HUES64 (cell line): ENCODE measurements at regions not wholly inside any gene's neighbourhood (a gene's known extent, or its start where the extent isn't known, plus 50 kb on each side); places are given as distances from the start of the nearest gene placed in this dataset.

ENCODE experiments used
- H3K27ac ChIP-seq: 2 replicates; pipeline ENCODE4 v1.7.0; 2013; ENCODE audit warnings: low read depth, low read length, inconsistent platforms
- H3K27me3 ChIP-seq: 2 replicates; pipeline ENCODE4 v1.6.1; 2013; ENCODE audit warnings: mild to moderate bottlenecking, low read length; ENCODE audit not compliant: insufficient read depth
- H3K36me3 ChIP-seq: 2 replicates; pipeline ENCODE4 v1.6.1; 2013; ENCODE audit warnings: mild to moderate bottlenecking, low read length; ENCODE audit not compliant: insufficient read depth
- H3K4me1 ChIP-seq: 2 replicates; pipeline ENCODE4 v1.6.1; 2013; ENCODE audit warnings: mild to moderate bottlenecking, low read length, moderate library complexity; ENCODE audit not compliant: insufficient read depth
- H3K4me3 ChIP-seq: 2 replicates; pipeline ENCODE4 v1.5.1; 2013; ENCODE audit warnings: mild to moderate bottlenecking, low read length, moderate library complexity
- H3K9ac ChIP-seq: 2 replicates; pipeline ENCODE4 v1.6.1; 2013; ENCODE audit warnings: mild to moderate bottlenecking, low read depth, low read length
- H3K9me3 ChIP-seq: 2 replicates; pipeline ENCODE4 v1.6.1; 2013; ENCODE audit warnings: low read depth, low read length; ENCODE audit not compliant: insufficient read depth
- WGBS: fragments of 150-250, 120-280 bp; methylation state at CpG from one replicate; pipeline ENCODE4 v1.1.7; 2013; ENCODE audit warnings: missing lambda C conversion rate; 5-methylcytosine and 5-hydroxymethylcytosine counted together

DNA sequence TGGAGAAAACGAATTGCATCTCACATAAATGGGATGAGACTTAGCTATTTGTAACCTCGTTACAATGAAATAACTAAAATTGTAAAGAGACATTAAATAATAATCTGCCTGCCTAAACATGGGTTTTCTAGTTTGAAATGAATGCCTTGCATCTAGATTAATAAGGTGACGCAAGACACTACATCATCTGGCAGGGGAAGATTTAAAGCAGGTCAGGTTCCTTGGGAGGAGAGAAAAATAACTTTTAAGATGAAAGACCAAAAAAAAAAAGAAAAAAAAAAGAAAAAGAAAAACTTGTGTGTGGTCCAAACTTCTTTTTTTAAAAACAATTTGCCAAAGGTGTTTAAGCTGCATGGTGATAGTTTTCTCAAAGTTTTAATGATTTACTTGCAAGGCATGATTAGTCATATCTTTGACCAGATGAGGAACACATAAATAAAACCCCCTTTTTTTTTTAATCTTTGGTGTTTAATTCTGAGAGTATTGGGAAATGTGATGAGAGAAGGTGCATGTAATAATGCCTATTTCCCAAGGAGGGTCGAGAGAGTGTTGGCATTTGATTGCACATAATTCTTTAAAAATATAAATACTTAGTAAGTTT lies 122.9 kb upstream of the ADAMTSL1 start:
- Histone ChIP-seq H3K27me3 (no peaks in the 10 kb centered on the region), H3K36me3 (no peaks in the 10 kb centered on the region), H3K4me3 (no peak overlapping the region), H3K4me1 (no peaks in the 10 kb centered on the region; the same call in 1 of the 2 replicates), H3K9me3 (no peaks in the 10 kb centered on the region), H3K27ac (no peak overlapping the region), H3K9ac (no peak overlapping the region)
- WGBS = 100% methylated on average over 2 of the region's 4 CpGs

GRCh38 chr9:18352711-18353110 lies 121.2 kb upstream of the ADAMTSL1 start:
- no peaks in the 10 kb centered on the region for H3K36me3 ChIP-seq
- no peaks in the 10 kb centered on the region for H3K27me3 ChIP-seq
- no peak overlapping the region for H3K9ac ChIP-seq
- WGBS = 97% methylated on average over 2 of the region's 3 CpGs
- no peaks in the 10 kb centered on the region for H3K9me3 ChIP-seq
- H3K4me3 ChIP-seq = no peak overlapping the region
- no peak overlapping the region for H3K27ac ChIP-seq
- H3K4me1 ChIP-seq = no peaks in the 10 kb centered on the region

GRCh38 chr9:18353473-18353872 lies 120.5 kb upstream of the ADAMTSL1 start:
- H3K36me3 ChIP-seq = no peaks in the 10 kb centered on the region
- H3K9ac ChIP-seq = no peak overlapping the region
- H3K4me1 ChIP-seq = no peaks in the 10 kb centered on the region
- H3K27ac ChIP-seq = no peak overlapping the region
- H3K27me3 ChIP-seq = no peaks in the 10 kb centered on the region
- no peak overlapping the region for H3K4me3 ChIP-seq
- H3K9me3 ChIP-seq = no peaks in the 10 kb centered on the region

GRCh38 chr9:18357321-18357720 lies 116.6 kb upstream of the ADAMTSL1 start:
- H3K9me3 ChIP-seq = no peaks in the 10 kb centered on the region
- WGBS = 94% methylated on average over 1 of the region's 1 CpG
- H3K4me3 ChIP-seq = no peak overlapping the region
- no peaks in the 10 kb centered on the region for H3K4me1 ChIP-seq
- no peaks in the 10 kb centered on the region for H3K27me3 ChIP-seq
- no peak overlapping the region for H3K9ac ChIP-seq
- no peak overlapping the region for H3K27ac ChIP-seq
- H3K36me3 ChIP-seq = no peaks in the 10 kb centered on the region

GRCh38 chr9:18358325-18358724 lies 115.6 kb upstream of the ADAMTSL1 start:
- H3K36me3 ChIP-seq = no peaks in the 10 kb centered on the region
- no peaks in the 10 kb centered on the region for H3K4me1 ChIP-seq
- WGBS = 94% methylated on average over 2 of the region's 2 CpGs
- no peak overlapping the region for H3K4me3 ChIP-seq
- no peak overlapping the region for H3K27ac ChIP-seq
- no peaks in the 10 kb centered on the region for H3K27me3 ChIP-seq
- H3K9me3 ChIP-seq = no peaks in the 10 kb centered on the region
- H3K9ac ChIP-seq = no peak overlapping the region

DNA sequence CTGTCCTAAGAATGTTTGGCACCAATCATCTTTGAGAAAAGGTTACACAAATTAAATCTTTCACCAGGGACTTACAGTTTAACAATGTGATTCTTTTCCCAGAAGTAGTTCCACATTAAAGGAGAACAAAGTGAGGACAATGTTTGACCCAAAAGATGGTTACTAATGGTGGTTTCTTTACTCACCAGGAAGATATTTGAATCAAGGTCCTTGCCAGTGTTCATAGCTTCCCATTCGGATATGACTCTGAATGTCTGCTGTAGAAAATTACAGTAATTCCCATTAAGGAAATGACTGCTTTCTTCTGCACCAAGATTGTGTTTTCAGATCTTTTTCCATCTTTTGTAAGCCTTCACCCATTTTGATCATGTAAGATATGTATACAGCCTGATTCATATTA lies 114.6 kb upstream of the ADAMTSL1 start:
- no peaks in the 10 kb centered on the region for H3K36me3 ChIP-seq
- no peak overlapping the region for H3K4me3 ChIP-seq
- WGBS = 96% methylated on average over 1 of the region's 1 CpG
- no peaks in the 10 kb centered on the region for H3K4me1 ChIP-seq
- no peak overlapping the region for H3K9ac ChIP-seq
- no peak overlapping the region for H3K27ac ChIP-seq
- no peaks in the 10 kb centered on the region for H3K27me3 ChIP-seq
- no peaks in the 10 kb centered on the region for H3K9me3 ChIP-seq

- H3K27me3 ChIP-seq = no peaks in the 10 kb centered on the region
- no peak overlapping the region for H3K9ac ChIP-seq
- 100% methylated on average over 1 of the region's 1 CpG for WGBS
- no peak overlapping the region for H3K27ac ChIP-seq
- H3K4me1 ChIP-seq = no peaks in the 10 kb centered on the region
- H3K4me3 ChIP-seq = no peak overlapping the region
- H3K36me3 ChIP-seq = no peaks in the 10 kb centered on the region
- no peaks in the 10 kb centered on the region for H3K9me3 ChIP-seq
These were observed 113.9 kb upstream of the ADAMTSL1 start for GRCh38 chr9:18360005-18360404.

DNA sequence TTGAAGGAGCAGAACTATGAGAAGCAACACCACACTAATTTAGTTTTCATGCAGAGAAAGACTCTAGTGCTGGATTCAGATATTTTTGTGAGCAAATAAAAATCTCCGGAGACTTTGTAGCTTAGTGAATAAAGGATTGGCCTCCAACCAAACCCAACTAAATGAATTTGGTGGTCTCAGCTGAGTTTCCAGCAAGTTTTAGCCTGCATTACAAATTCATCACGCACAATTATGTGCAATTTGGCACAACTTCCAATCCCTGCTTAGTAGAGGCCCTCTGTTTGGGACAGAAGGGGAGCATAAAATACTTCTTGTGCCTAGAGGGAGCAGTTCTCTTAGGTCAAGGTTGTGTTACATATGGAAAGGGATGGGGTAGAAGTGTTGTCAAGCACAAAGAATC lies 112.3 kb upstream of the ADAMTSL1 start:
- no peak overlapping the region for H3K4me3 ChIP-seq
- 94% methylated on average over 2 of the region's 2 CpGs for WGBS
- H3K9ac ChIP-seq = no peak overlapping the region
- no peak overlapping the region for H3K27ac ChIP-seq
- no peaks in the 10 kb centered on the region for H3K36me3 ChIP-seq
- no peaks in the 10 kb centered on the region for H3K27me3 ChIP-seq
- H3K9me3 ChIP-seq = no peaks in the 10 kb centered on the region
- H3K4me1 ChIP-seq = no peaks in the 10 kb centered on the region

DNA sequence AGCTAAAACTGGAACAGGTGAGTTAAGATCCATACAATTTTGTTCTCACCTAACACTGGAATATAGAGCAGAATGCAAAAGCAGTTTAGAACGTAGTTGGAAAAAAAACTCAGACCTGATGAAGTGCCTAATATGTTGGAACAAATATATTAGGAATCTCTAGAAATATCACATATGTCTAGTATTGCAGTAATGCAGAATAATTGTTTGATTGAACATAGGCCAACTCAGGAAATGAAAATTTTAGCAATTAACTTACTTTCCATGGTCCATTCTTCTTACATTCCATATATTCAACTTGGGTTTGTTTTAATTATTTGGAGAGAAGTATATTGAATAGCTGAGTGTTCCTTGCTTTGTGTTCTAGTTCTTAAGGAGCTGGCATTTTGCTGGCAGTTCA lies 111.8 kb upstream of the ADAMTSL1 start:
- H3K27ac ChIP-seq = no peak overlapping the region
- H3K27me3 ChIP-seq = no peaks in the 10 kb centered on the region
- no peaks in the 10 kb centered on the region for H3K9me3 ChIP-seq
- H3K4me1 ChIP-seq = no peaks in the 10 kb centered on the region
- H3K36me3 ChIP-seq = no peaks in the 10 kb centered on the region
- 100% methylated on average over 1 of the region's 1 CpG for WGBS
- H3K9ac ChIP-seq = no peak overlapping the region
- no peak overlapping the region for H3K4me3 ChIP-seq

DNA sequence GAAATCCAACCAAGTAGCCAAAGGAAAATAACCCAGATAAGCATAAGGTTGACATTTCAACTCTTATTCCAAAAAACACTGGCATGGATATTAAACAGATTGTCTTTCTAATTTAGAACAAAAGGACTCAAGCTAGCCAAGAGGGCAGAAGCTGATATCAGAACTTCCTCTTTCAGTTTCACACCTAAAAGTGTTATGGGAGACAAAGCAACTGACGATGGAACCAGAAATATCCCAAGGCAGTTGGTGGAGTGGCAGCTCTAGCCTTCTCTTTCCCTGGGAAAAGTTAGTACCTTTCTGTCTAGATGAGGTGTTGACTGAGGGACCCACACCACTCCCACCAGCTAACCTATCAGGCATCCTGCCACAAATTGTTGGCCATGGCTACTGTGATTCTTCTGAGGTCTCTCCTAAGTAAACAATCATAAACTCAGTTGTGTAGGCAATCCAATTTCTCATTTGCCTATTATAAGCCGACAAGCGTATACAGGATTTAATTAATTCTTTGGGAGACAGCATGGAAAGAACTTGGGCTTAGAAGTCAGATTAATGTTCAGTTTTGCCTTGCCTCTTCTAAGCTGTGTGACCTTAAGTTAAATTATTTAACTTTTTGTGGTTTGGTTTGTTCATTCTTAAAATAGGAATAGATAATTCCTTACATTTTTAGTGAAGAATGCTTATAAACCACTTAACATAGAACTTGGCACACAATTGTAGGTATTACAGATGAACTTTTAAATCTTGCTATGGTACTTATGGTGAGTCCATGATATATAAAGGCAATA lies 110.9 kb upstream of the ADAMTSL1 start:
- no peaks in the 10 kb centered on the region for H3K27me3 ChIP-seq
- no peak overlapping the region for H3K9ac ChIP-seq
- H3K9me3 ChIP-seq = no peaks in the 10 kb centered on the region
- H3K4me1 ChIP-seq = no peaks in the 10 kb centered on the region
- H3K27ac ChIP-seq = no peak overlapping the region
- H3K4me3 ChIP-seq = no peak overlapping the region
- WGBS = 90% methylated on average over 3 of the region's 3 CpGs
- no peaks in the 10 kb centered on the region for H3K36me3 ChIP-seq

- Histone ChIP-seq H3K36me3 (no peaks in the 10 kb centered on the region), H3K4me3 (no peak overlapping the region), H3K4me1 (no peaks in the 10 kb centered on the region), H3K9ac (no peak overlapping the region), H3K27me3 (no peaks in the 10 kb centered on the region), H3K9me3 (no peaks in the 10 kb centered on the region), H3K27ac (no peak overlapping the region)
- WGBS = 93% methylated on average over 6 of the region's 6 CpGs
These were observed 108.3 kb upstream of the ADAMTSL1 start for GRCh38 chr9:18365651-18366050.
